Kidney epithelial cell (primary cell): ENCODE measurements at regions not wholly inside any gene's neighbourhood (a gene's known extent, or its start where the extent isn't known, plus 50 kb on each side); places are given as distances from the start of the nearest gene placed in this dataset.

Experiments
- DNase-seq: peaks from one replicate; pipeline ENCODE4 v3.0.0-alpha.2; 2010; ENCODE audit warnings: low read depth
- H3K27me3 ChIP-seq: 2 replicates; pipeline ENCODE4 v1.6.0; 2011; ENCODE audit warnings: low read length; ENCODE audit not compliant: control insufficient read depth, insufficient read depth
- H3K36me3 ChIP-seq: 2 replicates; pipeline ENCODE4 v1.5.1; 2011; ENCODE audit warnings: low read length; ENCODE audit not compliant: control insufficient read depth, insufficient read depth
- H3K4me3 ChIP-seq: 2 replicates; pipeline ENCODE4 v1.5.1; 2011; ENCODE audit warnings: low read depth, mild to moderate bottlenecking, control low read depth, low read length
- TF ChIP-seq, protein P1 (sequence below): IDR thresholded peaks from 2 replicates; pipeline ENCODE4 v1.5.1; 2011; ENCODE audit warnings: mild to moderate bottlenecking, moderate library complexity, low read length, control low read depth, inconsistent platforms; ENCODE audit not compliant: insufficient read depth, poor library complexity, severe bottlenecking

DNA sequence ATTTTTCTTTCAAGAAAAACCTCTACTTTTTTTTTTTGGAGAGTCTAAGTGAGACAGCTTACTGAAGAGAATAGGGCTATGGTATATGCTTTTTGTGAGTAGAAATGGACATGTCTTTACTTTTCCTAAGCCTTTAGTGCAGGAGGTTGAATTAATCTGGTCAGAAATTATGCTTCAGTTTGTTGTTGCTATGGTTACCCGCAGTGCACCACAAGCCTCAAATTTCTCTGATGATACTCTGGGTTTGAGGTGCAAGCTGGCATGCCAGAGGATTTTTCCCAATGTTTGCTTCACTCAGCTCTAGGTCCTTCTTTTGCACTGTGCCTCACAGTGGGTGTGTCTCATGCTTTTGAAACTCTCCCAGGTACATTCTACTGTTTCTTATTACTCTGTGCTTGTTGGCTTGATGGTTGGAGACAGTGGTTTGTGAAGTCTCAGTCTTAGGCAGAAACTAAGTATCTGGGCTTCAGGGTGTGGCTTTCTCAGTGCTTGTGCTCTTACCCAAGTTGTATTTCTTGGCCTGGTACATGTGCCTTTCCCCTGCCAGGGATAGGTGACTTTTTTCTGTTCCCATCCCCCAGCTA lies 278.3 kb downstream of the RBM43 start:
- no peak for DNase-seq
- H3K36me3 ChIP-seq, result no peaks in the 10 kb centered on the region
- H3K27me3 ChIP-seq, result no peaks in the 10 kb centered on the region
- TF ChIP-seq, protein P1, sequence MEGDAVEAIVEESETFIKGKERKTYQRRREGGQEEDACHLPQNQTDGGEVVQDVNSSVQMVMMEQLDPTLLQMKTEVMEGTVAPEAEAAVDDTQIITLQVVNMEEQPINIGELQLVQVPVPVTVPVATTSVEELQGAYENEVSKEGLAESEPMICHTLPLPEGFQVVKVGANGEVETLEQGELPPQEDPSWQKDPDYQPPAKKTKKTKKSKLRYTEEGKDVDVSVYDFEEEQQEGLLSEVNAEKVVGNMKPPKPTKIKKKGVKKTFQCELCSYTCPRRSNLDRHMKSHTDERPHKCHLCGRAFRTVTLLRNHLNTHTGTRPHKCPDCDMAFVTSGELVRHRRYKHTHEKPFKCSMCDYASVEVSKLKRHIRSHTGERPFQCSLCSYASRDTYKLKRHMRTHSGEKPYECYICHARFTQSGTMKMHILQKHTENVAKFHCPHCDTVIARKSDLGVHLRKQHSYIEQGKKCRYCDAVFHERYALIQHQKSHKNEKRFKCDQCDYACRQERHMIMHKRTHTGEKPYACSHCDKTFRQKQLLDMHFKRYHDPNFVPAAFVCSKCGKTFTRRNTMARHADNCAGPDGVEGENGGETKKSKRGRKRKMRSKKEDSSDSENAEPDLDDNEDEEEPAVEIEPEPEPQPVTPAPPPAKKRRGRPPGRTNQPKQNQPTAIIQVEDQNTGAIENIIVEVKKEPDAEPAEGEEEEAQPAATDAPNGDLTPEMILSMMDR, result no peak
- H3K4me3 ChIP-seq, result no peak overlapping the region

DNA sequence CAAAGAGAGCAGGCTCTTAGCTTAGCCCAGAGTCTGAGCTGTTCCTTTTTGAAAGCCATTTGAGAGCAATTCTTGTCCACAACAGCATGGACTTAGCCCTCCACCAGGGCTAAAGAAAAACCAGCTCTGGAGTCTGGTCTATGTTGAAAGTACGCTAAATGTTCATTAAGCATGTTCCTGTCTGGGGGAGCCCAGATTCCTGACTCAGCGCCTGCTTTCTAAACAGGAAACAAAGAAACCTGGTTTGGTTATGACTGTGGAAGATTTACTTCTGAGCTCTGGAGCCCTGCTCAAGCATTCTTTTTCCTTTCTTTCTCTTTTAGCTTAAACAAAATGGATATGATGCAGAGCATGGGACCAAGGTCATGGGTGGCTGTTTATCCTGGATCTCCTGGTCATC lies 279.8 kb downstream of the RBM43 start:
- Histone ChIP-seq H3K36me3 (no peaks in the 10 kb centered on the region), H3K4me3 (no peak overlapping the region), H3K27me3 (no peaks in the 10 kb centered on the region)
- no peak for DNase-seq
- TF ChIP-seq, protein P1, result no peak

DNA sequence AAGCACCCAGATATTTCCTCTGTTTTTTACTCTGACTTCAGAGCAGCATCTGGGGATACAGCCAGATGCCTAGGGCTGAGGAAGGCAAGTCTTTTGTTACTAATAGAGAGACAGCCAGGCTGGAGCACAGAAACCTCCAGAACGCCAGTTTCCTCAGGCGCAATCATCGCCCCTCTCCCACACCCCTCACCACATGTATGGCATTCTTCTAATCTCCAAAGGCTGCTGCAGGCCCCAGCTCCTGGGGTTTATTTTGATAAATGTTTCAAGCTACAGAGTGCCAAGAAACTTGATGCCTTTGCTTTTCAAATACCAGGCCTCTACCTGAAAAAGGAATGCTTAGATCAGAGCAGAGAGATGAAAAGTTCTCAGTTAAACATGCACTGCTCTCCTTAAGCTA lies 283.6 kb downstream of the RBM43 start:
- TF ChIP-seq, protein P1, result no peak
- H3K4me3 ChIP-seq, result no peak overlapping the region
- H3K36me3 ChIP-seq, result no peaks in the 10 kb centered on the region
- H3K27me3 ChIP-seq, result no peaks in the 10 kb centered on the region
- DNase-seq, result no peak

DNA sequence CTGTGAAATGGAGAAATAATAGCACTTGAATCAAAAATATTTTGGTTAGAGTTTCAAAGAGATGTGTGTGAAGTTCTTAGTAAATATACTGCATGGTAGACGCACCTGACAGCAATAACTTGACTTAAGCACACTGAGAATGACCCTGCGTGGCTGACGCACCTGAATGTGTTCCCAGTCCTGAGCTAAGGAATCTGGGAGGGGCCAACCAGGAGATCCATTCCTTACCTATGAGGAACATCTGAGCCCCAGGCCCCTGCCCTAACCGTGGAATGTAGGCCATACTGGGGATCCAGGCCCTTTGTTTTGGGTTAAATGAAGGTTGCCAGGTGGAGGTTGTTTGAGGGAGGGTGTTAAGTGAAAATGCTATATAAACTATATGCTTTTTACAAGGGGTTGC lies 284.4 kb downstream of the RBM43 start:
- no peaks in the 10 kb centered on the region for H3K27me3 ChIP-seq
- H3K36me3 ChIP-seq, result no peaks in the 10 kb centered on the region
- DNase-seq, result no peak
- H3K4me3 ChIP-seq, result no peak overlapping the region
- TF ChIP-seq, protein P1, result no peak

DNA sequence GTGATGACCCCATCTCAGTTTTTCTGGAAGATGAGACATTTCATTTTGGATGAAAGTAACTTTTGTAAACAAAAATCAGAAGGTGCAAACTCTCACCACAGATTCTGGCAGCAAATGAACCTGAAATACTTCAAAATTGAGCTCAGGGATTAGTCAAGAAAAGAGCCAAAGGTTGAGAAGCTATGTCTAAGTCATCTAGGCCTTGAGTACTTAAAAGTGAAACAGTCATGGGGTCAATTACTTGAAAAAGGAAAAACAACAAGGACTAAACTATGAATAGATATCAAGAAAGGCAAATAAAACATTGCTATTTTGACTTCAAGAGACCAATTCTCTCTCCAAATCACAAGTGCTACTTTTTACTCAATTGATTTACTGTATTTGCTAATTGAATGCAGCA lies 285.1 kb downstream of the RBM43 start:
- Histone ChIP-seq H3K4me3 (no peak overlapping the region), H3K27me3 (no peaks in the 10 kb centered on the region), H3K36me3 (no peaks in the 10 kb centered on the region)
- TF ChIP-seq, protein P1, result no peak
- no peak for DNase-seq

DNA sequence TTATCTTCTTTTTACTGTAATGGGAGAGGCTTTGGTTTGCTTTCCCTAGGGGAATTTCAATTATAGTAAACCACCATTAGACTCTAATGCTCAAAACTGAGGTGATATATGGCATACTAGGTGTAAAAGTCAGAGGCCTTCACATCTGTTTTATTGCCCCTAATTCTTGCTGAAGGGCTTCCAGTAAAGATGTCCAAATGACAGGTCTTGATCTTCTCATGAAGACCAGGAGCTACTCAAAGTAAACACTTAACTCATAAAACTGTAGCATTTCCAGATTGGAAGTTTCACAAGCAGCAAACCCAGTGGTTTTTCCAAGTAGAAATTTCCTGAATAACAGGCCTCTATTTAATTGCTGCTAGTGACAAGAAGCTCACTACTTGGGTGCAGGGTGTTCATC lies 286.8 kb downstream of the RBM43 start:
- Histone ChIP-seq H3K36me3 (no peaks in the 10 kb centered on the region), H3K4me3 (no peak overlapping the region), H3K27me3 (no peaks in the 10 kb centered on the region)
- no peak for DNase-seq
- TF ChIP-seq, protein P1, result no peak
